ENCODE measurements at regions not wholly inside any gene's neighbourhood (a gene's known extent, or its start where the extent isn't known, plus 50 kb on each side); places are given as distances from the start of the nearest gene placed in this dataset.

DNA sequence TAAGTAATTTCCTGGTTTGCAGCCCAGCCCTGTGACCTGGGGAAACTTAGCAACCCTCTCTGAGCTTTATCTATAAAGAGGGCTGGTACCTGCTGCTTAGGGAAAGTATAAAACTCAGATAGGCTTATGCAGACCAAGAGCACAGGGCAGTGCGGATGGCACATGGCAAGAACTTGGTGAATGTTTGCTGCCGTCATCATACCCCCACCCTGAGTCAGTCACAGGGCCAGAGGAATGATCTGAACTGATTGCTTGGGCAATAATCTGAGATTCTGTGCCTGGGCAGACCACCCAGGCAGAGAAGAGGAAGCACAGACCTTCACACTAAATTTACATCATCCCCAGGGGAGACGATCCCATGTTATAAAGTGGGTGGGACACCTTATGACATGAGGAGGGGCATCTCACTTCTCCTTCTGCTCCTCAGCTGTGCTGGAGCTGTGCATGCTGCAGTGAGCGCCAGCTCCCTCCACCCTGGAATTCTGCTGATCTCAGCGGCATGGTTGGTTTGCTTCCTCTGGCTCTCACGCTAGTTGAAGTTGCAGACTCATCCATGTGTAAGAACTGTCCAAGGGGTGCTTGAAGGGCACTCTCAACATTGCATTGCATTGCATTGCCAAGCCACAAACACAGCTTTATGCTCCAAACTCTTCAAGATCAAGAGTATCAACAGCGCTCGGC, 197.1 kb downstream of the AJAP1 start:
- TF ChIP-seq, protein P1, sequence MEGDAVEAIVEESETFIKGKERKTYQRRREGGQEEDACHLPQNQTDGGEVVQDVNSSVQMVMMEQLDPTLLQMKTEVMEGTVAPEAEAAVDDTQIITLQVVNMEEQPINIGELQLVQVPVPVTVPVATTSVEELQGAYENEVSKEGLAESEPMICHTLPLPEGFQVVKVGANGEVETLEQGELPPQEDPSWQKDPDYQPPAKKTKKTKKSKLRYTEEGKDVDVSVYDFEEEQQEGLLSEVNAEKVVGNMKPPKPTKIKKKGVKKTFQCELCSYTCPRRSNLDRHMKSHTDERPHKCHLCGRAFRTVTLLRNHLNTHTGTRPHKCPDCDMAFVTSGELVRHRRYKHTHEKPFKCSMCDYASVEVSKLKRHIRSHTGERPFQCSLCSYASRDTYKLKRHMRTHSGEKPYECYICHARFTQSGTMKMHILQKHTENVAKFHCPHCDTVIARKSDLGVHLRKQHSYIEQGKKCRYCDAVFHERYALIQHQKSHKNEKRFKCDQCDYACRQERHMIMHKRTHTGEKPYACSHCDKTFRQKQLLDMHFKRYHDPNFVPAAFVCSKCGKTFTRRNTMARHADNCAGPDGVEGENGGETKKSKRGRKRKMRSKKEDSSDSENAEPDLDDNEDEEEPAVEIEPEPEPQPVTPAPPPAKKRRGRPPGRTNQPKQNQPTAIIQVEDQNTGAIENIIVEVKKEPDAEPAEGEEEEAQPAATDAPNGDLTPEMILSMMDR (IDR thresholded peaks at IDR 0.05; ENCODE audit: borderline replicate concordance, extremely low read depth, low read length, poor library complexity, severe bottlenecking) = no peak
- TF ChIP-seq EZH2 (IDR thresholded peaks at IDR 0.05; ENCODE audit: borderline replicate concordance, low read depth, low read length, severe bottlenecking) = no peak
